Right cardiac atrium (tissue), 5 donors: ENCODE measurements at regions not wholly inside any gene's neighbourhood (a gene's known extent, or its start where the extent isn't known, plus 50 kb on each side); places are given as distances from the start of the nearest gene placed in this dataset.

Source experiments
- ATAC-seq, 2 donors: fragments of 200-7000 bp; cut with Tn5 transposase; one replicate each; pipeline versions ENCODE4 v1.8.0 to v1.9.1; 2020; ENCODE audit warnings: moderate library complexity in 2 of 2, mild to moderate bottlenecking in 1 of 2
- DNase-seq, 3 donors: peaks; one replicate each; pipeline ENCODE4 v3.0.0-alpha.2; 2020
- H3K27ac ChIP-seq: one replicate; pipeline ENCODE4 v1.5.1; 2013; ENCODE audit warnings: mild to moderate bottlenecking, low read length, control low read depth, moderate library complexity
- H3K27me3 ChIP-seq: one replicate; pipeline ENCODE4 v1.6.1; 2013; ENCODE audit not compliant: control insufficient read depth, insufficient read depth
- H3K4me1 ChIP-seq: one replicate; pipeline ENCODE4 v1.6.1; 2013; ENCODE audit warnings: low read length; ENCODE audit not compliant: control insufficient read depth, insufficient read depth
- H3K4me3 ChIP-seq: one replicate; pipeline ENCODE4 v1.5.1; 2013; ENCODE audit warnings: low read length, control low read depth
- H3K9me3 ChIP-seq: one replicate; pipeline ENCODE4 v1.6.1; 2013; ENCODE audit warnings: low read length; ENCODE audit not compliant: control insufficient read depth
- WGBS: extraction: QIAGEN DNeasy Blood & Tissue Kit; methylation state at CpG from one replicate; pipeline ENCODE4 v1.1.7; 2013; 5-methylcytosine and 5-hydroxymethylcytosine counted together
- intact Hi-C, 4 donors: fragments of 100-400 bp; cut with DNase I; formaldehyde crosslinking; loops; one replicate each; pipeline versions ENCODE4 v1.11.0 to v1.14.0; 2022 to 2023
- donor health status: healthy with polysubstance abuse.
- donor health status: DM: no; HTN: yes; CAD: no.
- donor health status: DM: no; HTN: no; CAD: no.
- donor health status: DM: no; HTN: yes; CAD: no; lungs with severe emphysema.
- donor health status: DM: yes; HTN: yes; CAD: no.

DNA sequence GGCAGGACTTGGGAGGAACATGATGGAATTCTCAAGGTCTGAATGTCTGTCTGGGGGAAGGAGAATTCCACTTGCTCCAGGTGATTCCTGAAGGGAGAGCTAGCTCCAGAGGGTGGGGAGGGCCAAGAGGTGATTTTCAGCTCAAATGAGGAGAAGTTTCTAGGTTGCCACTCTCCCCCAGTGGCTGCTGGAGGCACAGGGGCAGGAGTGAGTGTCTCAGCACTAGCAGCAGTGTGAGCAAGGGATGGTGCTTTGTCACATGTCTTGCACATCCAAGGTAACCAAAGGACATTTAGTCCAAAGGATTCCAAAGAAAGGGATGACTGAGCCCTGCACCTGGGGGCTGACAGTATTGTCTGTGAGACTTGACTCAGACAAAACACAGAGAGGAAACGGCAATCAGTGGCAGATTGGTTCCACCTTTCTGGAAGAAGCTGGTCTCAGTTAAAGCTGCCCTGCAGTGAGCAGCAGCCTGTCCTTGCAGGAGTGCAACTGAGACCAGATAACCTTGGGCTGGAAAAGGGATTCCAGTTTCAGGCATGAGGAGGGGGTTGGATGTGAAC is 51.2 kb upstream of the PCBD1 start:
- ATAC-seq = no peak
- H3K27ac ChIP-seq = no peak overlapping the region

DNA sequence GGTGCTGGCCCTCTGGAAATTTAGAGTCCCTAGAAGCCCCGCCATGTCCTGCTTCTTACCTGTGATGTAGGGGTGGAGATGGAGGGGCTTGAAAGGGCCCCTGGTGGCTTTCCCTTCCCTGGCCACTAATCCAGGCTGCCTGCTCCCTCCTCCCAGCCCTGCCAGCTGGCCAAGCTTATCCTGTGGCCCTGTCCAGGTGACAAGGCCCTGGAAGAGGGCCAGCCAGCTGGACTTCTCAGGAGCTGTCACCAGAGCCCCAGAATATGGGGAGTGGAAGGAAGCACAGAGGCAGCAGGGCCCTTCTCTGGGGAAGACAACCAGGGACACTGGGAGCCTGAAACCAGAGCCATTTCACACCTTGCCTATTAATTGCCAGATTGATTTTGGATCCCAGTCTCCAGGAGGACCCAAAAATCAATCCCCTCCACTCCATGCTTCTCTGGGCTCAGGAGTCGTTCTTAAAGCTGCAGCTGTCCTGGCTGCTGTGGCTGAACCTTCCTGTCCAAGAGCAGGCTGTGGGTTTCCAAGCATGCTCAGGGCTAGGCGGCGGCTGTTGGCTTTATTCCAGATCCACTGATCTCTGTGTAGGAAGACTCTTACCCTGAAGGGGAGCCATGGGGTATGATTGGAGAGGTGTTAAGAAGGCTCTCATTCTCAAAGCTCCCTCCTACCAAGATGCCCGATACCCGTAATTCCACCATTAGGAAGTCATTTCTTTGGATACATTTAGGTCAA is 52.6 kb upstream of the PCBD1 start:
- DNase-seq = peak in 1 of 3 donors; percentile 66
- 50% methylated on average over 6 of the region's 6 CpGs for WGBS
- peak in 1 of 2 donors; percentile 7 for ATAC-seq
- Histone ChIP-seq H3K4me1 (no peaks in the 10 kb centered on the region), H3K27ac (peak overlapping the region; percentile 54), H3K4me3 (no peak overlapping the region), H3K9me3 (no peaks in the 10 kb centered on the region), H3K27me3 (no peaks in the 10 kb centered on the region)
- intact Hi-C loops = no loop called here

More for the DNA sequence above, 51.2 kb upstream of the PCBD1 start:
- no peaks in the 10 kb centered on the region for H3K27me3 ChIP-seq
- intact Hi-C loops = loop anchor here in 2 of 4 donors (5.0 to 10.0 kb wide), 2 partner anchors 133 to 265 kb away; no protein-coding TSS in a partner anchor
- H3K9me3 ChIP-seq = no peaks in the 10 kb centered on the region
- H3K4me3 ChIP-seq = no peak overlapping the region
- no peaks in the 10 kb centered on the region for H3K4me1 ChIP-seq
- 45% methylated on average over 1 of the region's 1 CpG for WGBS
- no peak for DNase-seq

DNA sequence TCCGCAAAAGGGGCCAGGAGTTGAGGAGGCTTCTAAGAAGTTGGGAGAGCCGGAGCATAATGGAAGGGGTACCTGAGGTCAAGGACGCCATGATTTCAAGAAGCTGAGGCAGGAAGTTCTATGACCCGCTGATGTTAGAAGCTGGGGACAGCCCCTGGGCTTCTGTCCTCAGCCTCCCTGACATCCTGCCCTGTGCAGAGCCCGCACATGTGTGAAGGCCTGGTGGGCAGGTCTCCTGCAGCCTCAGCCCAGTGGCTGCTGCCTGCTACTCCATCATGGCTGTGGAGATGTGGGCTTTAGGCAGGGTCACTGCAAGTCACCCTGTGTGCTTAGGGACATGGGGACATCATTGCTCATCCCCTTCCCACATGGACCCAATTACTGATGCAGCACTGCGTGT is 53.8 kb upstream of the PCBD1 start:
- intact Hi-C loops = no loop called here
- no peak overlapping the region for H3K4me3 ChIP-seq
- H3K27ac ChIP-seq = no peak overlapping the region
- no peaks in the 10 kb centered on the region for H3K27me3 ChIP-seq
- no peaks in the 10 kb centered on the region for H3K9me3 ChIP-seq
- no peak for ATAC-seq
- 86% methylated on average over 6 of the region's 6 CpGs for WGBS
- H3K4me1 ChIP-seq = no peaks in the 10 kb centered on the region
- DNase-seq = no peak

DNA sequence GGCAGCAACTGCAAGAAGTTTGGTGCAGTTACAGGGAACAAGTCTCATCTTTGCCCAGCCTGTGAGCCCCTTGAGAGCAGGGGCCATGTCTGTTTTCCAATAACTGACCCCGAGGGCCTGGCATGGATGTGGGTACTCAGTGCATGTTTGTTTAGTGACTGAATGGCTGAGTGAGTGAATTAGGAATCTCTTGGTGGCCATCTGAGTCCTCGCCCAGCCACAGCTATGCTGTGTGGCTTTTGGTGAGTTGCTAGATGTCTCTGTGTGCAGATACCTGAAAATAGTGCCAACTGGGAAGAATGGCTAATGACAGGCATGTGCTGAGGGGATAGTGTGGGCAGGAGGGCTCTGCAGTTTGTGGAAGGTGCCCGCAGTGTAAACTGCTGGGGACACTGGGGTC is 54.4 kb upstream of the PCBD1 start:
- Histone ChIP-seq H3K27me3 (no peaks in the 10 kb centered on the region), H3K9me3 (no peaks in the 10 kb centered on the region), H3K4me1 (no peaks in the 10 kb centered on the region), H3K4me3 (no peak overlapping the region), H3K27ac (no peak overlapping the region)
- ATAC-seq (no peak), DNase-seq (no peak)
- WGBS = 85% methylated on average over 3 of the region's 3 CpGs
- intact Hi-C loops = no loop called here

DNA sequence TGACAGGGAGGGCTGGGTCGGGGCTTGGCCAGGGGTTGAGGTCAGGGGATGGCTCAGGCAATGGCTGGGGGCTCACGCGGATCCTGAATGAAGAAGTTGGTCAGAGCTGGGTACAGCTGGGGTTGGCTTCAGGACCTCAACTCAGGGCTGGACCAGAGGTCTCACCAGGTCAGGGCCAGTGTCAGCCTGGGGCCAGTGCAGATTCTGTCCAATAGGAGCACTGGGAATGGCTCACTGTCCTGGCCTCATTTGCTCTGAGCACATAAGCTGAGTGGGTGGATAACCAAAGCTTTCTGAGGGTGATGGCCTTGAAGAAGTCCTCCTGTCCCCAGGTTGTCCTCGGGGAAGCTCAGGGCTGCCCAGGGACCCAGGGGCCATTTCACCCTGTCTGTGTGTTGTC is 54.9 kb upstream of the PCBD1 start:
- Histone ChIP-seq H3K4me1 (no peaks in the 10 kb centered on the region), H3K4me3 (no peak overlapping the region), H3K9me3 (no peaks in the 10 kb centered on the region), H3K27ac (peak overlapping the region; percentile 16), H3K27me3 (no peaks in the 10 kb centered on the region)
- DNase-seq = no peak
- intact Hi-C loops = no loop called here
- WGBS = 79% methylated on average over 4 of the region's 4 CpGs
- ATAC-seq = no peak

DNA sequence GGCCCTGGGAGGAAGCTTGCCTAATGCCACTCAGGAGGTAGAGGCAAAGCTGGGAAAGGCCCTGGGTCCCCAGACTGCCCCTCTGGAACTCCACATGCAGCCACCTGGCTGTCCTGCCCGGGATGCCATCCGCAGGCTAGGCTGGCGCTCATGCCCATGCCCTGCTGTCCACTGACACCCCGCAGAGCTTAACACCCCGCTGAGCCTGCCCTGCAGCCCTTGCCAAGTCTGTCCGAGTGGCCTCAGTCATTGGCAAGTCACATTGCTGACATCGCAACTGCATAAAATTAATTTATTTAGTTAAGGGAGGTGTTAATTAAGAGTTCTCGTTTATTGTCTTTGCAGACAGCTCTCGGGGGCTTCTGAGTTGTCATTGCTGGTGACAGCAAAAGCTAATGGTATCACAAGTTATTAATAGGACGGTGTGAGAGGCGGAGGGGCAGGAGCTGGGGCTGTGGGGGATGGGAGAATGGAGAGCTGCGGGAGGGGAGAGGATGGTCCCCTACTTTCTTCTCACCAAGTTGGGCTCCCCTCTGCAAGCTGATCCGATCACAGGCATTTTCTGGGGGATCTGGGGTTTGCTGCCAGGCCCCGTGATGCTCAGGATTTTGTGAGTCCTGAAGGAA is 55.6 kb upstream of the PCBD1 start:
- 59% methylated on average over 14 of the region's 14 CpGs for WGBS
- Histone ChIP-seq H3K27ac (peak overlapping the region; percentile 47), H3K4me1 (no peaks in the 10 kb centered on the region), H3K27me3 (no peaks in the 10 kb centered on the region), H3K4me3 (no peak overlapping the region), H3K9me3 (no peaks in the 10 kb centered on the region)
- intact Hi-C loops = no loop called here
- ATAC-seq (peak; percentile 47 to 67), DNase-seq (peak in 1 of 3 donors; percentile 71)

DNA sequence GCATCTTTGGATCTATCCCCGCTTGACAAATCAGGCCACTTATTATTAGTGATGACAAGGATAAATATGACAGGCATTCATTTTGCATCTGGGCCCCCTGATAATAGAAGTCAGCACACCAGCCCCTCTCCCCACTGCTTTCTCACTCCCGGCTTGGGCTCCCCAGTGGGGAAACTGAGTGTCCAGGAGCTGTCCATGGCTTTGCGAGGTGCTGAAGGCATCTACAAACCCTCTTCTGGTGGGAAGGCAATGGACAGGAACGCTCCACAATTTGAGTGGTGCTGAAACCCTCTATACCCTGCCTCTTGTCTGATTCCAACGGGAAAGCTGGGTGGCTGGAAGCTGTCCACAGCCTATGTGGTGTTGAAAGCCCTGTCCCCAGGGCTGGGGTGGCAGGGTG is 61.7 kb upstream of the PCBD1 start:
- no peak for ATAC-seq
- H3K4me1 ChIP-seq = no peaks in the 10 kb centered on the region
- WGBS = 71% methylated on average over 5 of the region's 5 CpGs
- intact Hi-C loops = no loop called here
- DNase-seq = no peak
- H3K27me3 ChIP-seq = no peaks in the 10 kb centered on the region
- no peak overlapping the region for H3K4me3 ChIP-seq
- no peaks in the 10 kb centered on the region for H3K9me3 ChIP-seq
- no peak overlapping the region for H3K27ac ChIP-seq

DNA sequence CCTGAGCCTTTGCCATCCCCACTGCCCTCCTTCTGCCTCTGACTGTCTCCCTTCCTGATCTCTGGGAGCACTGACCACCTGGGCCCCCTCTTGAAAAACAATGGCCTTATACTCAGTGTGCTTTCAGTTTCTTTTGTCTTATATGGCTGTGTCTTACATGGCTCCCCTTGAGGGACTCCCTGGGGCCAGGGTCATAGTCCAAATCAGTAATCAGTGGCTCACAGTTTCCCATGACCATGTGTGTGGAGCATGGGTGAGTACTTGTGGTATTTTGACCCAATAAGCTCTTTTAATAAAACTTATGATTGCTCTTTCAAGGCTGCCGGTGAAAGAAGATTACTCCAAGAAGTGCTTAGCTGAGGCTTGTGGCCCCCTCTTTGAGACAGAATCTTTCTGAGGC is 62.4 kb upstream of the PCBD1 start:
- no peaks in the 10 kb centered on the region for H3K9me3 ChIP-seq
- no peaks in the 10 kb centered on the region for H3K4me1 ChIP-seq
- 86% methylated on average over 1 of the region's 1 CpG for WGBS
- no peaks in the 10 kb centered on the region for H3K27me3 ChIP-seq
- intact Hi-C loops = no loop called here
- no peak overlapping the region for H3K27ac ChIP-seq
- no peak for ATAC-seq
- DNase-seq = no peak
- H3K4me3 ChIP-seq = no peak overlapping the region

DNA sequence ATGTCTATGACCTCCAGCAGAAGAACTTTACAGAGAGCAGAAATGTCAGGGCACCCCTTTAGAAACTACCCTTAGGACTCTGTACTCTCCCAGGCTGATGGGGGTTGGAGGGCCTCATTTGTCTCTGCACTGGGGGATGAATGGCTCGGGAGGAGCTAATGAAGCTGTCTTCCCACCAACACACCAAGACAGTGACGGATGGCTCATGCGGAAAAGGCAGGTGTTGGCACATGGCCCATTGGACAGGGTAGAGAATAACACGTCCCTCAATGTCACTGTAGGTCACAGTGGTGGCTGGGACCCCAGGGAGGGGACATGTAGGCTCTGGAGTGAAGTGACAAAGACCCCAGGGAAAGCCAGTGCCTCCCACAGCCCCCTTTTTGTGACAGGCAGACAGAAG is 64.0 kb upstream of the PCBD1 start:
- H3K9me3 ChIP-seq = no peaks in the 10 kb centered on the region
- no peak for ATAC-seq
- no peak overlapping the region for H3K4me3 ChIP-seq
- intact Hi-C loops = no loop called here
- no peaks in the 10 kb centered on the region for H3K27me3 ChIP-seq
- no peak for DNase-seq
- no peaks in the 10 kb centered on the region for H3K4me1 ChIP-seq
- WGBS = 61% methylated on average over 4 of the region's 4 CpGs
- no peak overlapping the region for H3K27ac ChIP-seq

DNA sequence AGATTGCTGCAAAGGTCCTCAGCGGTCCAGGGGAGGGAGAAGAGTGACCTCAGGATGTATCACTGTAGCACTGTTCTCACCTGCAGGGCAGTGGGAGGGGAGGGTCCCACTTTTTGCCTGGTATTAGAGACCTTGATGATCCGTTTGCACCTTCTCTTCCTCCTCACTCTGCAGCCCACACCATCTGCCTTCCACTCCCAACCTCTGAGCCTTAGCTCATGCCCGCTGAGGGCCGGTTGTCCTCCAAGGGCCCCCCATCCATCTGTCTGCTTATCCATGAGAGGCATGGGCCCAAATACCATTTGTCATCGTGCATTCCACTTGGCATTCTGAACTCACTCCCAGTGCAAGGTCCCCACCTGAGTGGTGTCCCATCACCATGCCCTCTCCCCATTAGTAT is 64.6 kb upstream of the PCBD1 start:
- H3K4me3 ChIP-seq = no peak overlapping the region
- no peaks in the 10 kb centered on the region for H3K27me3 ChIP-seq
- DNase-seq = no peak
- no peak for ATAC-seq
- 91% methylated on average over 5 of the region's 5 CpGs for WGBS
- intact Hi-C loops = no loop called here
- no peaks in the 10 kb centered on the region for H3K9me3 ChIP-seq
- H3K27ac ChIP-seq = no peak overlapping the region
- H3K4me1 ChIP-seq = no peaks in the 10 kb centered on the region

DNA sequence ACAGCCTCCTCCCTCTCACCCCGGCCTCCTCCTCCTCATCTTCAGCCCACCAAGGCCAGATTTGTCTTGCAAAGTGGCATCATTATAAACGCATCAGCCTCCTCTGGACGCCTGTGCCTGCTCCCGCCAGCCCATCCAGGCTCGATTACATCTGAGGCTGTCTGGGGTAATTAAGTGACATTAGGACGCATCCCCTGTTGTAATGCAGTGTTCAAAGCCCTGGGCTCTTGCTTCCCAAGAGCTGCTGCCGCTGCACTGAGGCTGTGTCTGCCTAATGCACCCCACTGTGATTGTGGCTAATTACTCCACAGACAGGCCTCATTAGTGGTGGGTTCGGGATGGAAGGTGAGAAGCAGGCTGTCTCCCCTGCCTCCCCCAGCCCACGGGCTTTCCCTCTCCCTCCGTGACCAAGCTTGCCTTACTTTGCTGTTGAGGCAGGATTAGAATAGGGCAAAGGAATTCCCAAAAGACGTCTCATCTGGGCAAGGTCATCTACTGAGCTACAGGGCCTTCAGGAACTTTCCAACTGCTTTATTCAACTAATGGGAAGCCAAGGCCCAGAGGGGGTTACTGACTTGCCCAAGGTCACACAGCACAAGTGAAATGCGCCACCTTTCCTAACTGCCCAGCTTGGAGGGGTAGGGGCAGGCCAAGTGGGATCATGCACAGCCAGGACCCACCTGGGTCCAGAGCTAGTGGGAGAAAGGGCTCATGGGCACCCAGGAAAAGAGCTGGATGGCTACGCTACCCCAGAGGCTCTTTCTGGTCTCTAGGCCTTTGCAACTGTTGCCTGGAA is 66.2 kb upstream of the PCBD1 start:
- intact Hi-C loops = no loop called here
- ATAC-seq = no peak
- no peak for DNase-seq
- H3K9me3 ChIP-seq = no peaks in the 10 kb centered on the region
- no peak overlapping the region for H3K4me3 ChIP-seq
- 83% methylated on average over 13 of the region's 13 CpGs for WGBS
- H3K27ac ChIP-seq = no peak overlapping the region
- H3K27me3 ChIP-seq = no peaks in the 10 kb centered on the region
- no peaks in the 10 kb centered on the region for H3K4me1 ChIP-seq
